Left lung (tissue), 4 donors: ENCODE measurements at regions not wholly inside any gene's neighbourhood (a gene's known extent, or its start where the extent isn't known, plus 50 kb on each side); places are given as distances from the start of the nearest gene placed in this dataset.

Experiments
- ATAC-seq: fragments of 200-7000 bp; cut with Tn5 transposase; one replicate; pipeline ENCODE4 v1.9.1; 2020; ENCODE audit warnings: moderate library complexity
- DNase-seq, 4 donors: peaks; one replicate each; pipeline ENCODE4 v3.0.0-alpha.2; 2013 to 2020
- H3K27ac ChIP-seq, 2 donors: fragments of 200-600 bp; sonication (generic) in 1 of 2; one replicate each; pipeline versions ENCODE4 v1.5.0 to v1.8.0; 2020 to 2021
- H3K27me3 ChIP-seq, 2 donors: fragments of 200-600 bp; sonication (generic) in 1 of 2; one replicate each; pipeline versions ENCODE4 v1.5.0 to v1.8.0; 2020 to 2021
- H3K36me3 ChIP-seq, 2 donors: fragments of 200-600 bp; sonication (generic) in 1 of 2; one replicate each; pipeline versions ENCODE4 v1.5.0 to v1.8.0; 2020 to 2021
- H3K4me1 ChIP-seq, 2 donors: fragments of 200-600 bp; one replicate each; pipeline ENCODE4 v1.8.0; 2021
- H3K4me3 ChIP-seq, 2 donors: fragments of 200-600 bp; sonication (generic) in 1 of 2; one replicate each; pipeline versions ENCODE4 v1.5.0 to v1.8.0; 2020 to 2021; ENCODE audit warnings: mild to moderate bottlenecking in 1 of 2
- H3K9me3 ChIP-seq, 2 donors: fragments of 200-600 bp; sonication (generic) in 1 of 2; one replicate each; pipeline versions ENCODE4 v1.5.0 to v1.8.0; 2020 to 2021
- intact Hi-C, 2 donors: fragments of 100-400 bp; cut with DNase I; formaldehyde crosslinking; loops; one replicate each; pipeline versions ENCODE4 v1.11.2 to v1.14.2; 2022
- TF ChIP-seq, protein P1 (sequence below), 2 donors: fragments of 200-600 bp; sonication (generic) in 1 of 2; IDR thresholded peaks; one replicate each; pipeline versions ENCODE4 v1.5.0 to v1.8.0; 2021; ENCODE audit warnings: antibody characterized with exemption in 2 of 2
- donor health status: DM: no; HTN: yes; CAD: no.
- donor health status: DM: no; HTN: no; CAD: no.

GRCh38 chr5:106874531-106874930, 796.2 kb downstream of the EFNA5 start:
- DNase-seq = peak in 1 of 4 donors; percentile 34
- Histone ChIP-seq H3K4me1 (no peaks in the 10 kb centered on the region), H3K27ac (no peak overlapping the region), H3K36me3 (no peaks in the 10 kb centered on the region), H3K27me3 (no peaks in the 10 kb centered on the region), H3K4me3 (no peak overlapping the region), H3K9me3 (no peaks in the 10 kb centered on the region)
- no peak for ATAC-seq
- intact Hi-C loops = no loop called here
- TF ChIP-seq, protein P1, sequence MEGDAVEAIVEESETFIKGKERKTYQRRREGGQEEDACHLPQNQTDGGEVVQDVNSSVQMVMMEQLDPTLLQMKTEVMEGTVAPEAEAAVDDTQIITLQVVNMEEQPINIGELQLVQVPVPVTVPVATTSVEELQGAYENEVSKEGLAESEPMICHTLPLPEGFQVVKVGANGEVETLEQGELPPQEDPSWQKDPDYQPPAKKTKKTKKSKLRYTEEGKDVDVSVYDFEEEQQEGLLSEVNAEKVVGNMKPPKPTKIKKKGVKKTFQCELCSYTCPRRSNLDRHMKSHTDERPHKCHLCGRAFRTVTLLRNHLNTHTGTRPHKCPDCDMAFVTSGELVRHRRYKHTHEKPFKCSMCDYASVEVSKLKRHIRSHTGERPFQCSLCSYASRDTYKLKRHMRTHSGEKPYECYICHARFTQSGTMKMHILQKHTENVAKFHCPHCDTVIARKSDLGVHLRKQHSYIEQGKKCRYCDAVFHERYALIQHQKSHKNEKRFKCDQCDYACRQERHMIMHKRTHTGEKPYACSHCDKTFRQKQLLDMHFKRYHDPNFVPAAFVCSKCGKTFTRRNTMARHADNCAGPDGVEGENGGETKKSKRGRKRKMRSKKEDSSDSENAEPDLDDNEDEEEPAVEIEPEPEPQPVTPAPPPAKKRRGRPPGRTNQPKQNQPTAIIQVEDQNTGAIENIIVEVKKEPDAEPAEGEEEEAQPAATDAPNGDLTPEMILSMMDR (IDR thresholded peaks at IDR 0.05) = no peak

GRCh38 chr5:106873568-106873967, 797.2 kb downstream of the EFNA5 start:
- Histone ChIP-seq H3K36me3 (no peaks in the 10 kb centered on the region), H3K4me1 (no peaks in the 10 kb centered on the region), H3K4me3 (no peak overlapping the region), H3K9me3 (no peaks in the 10 kb centered on the region), H3K27me3 (no peaks in the 10 kb centered on the region), H3K27ac (no peak overlapping the region)
- peak in 2 of 4 donors; percentile 8 to 17 for DNase-seq
- ATAC-seq = no peak
- intact Hi-C loops = no loop called here
- TF ChIP-seq, protein P1 (IDR thresholded peaks at IDR 0.05) = no peak

DNA sequence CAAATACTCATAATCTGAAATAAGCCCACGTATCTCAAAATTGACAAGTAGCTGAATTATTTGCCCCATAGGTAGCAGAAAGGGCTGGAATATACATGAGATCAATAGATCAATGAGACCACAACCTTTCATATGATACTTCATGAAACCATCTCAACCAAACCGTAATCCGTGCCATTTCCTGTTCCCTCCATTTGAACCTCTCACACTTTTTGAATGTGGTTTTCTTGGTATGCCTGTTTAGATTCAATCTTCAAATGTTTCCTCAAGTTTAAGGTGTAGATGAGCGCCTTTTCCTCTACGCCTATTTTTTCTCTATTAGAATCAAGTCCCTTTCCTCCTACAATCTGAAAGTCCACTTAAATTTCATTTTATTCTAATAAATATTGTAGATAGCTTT, 805.5 kb downstream of the EFNA5 start:
- DNase-seq (no peak), ATAC-seq (no peak)
- intact Hi-C loops = no loop called here
- no peaks in the 10 kb centered on the region for H3K27me3 ChIP-seq
- H3K9me3 ChIP-seq = no peaks in the 10 kb centered on the region
- TF ChIP-seq, protein P1 (IDR thresholded peaks at IDR 0.05) = no peak
- no peaks in the 10 kb centered on the region for H3K4me1 ChIP-seq
- no peaks in the 10 kb centered on the region for H3K36me3 ChIP-seq
- no peak overlapping the region for H3K4me3 ChIP-seq
- no peak overlapping the region for H3K27ac ChIP-seq

DNA sequence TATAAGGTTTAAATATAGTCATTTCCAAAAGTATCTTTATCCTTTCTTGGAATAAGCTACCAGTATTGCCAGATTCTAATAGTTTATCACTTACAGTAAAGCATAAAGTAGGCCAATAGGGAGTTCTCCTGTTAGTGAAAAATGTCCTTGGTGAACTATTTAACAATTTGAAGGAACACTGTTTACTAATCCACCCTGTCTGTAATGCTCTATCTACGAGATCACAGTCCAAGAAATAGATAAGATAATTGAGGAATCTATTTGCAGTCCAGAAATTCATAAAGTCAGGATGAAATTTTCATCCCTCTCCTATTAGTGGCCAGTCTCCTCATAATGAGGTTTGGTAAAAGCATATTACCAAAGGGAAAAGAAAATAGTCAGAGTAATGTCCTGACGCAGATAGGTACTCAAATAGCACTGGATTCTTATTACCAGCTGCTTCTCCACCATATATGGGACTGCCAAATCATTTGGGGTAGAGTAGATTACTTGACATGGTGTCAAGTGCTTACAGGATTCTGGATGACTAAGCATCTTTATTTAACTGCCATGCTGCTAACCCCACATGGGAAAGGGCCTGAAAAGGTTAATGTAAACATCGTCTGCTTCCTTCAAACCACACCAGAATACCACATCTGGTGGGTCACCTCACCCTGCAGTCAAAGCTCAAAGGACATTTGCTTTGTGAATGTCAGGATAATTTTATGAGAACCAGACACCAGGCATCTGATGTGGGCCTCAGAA, 808.1 kb downstream of the EFNA5 start:
- no peaks in the 10 kb centered on the region for H3K9me3 ChIP-seq
- DNase-seq (no peak), ATAC-seq (peak; percentile 41)
- no peaks in the 10 kb centered on the region for H3K4me1 ChIP-seq
- no peaks in the 10 kb centered on the region for H3K36me3 ChIP-seq
- no peaks in the 10 kb centered on the region for H3K27me3 ChIP-seq
- TF ChIP-seq, protein P1 (IDR thresholded peaks at IDR 0.05) = no peak
- no peak overlapping the region for H3K27ac ChIP-seq
- no peak overlapping the region for H3K4me3 ChIP-seq
- intact Hi-C loops = no loop called here

- intact Hi-C loops = no loop called here
- Histone ChIP-seq H3K9me3 (no peaks in the 10 kb centered on the region), H3K36me3 (no peaks in the 10 kb centered on the region), H3K4me3 (no peak overlapping the region), H3K27ac (no peak overlapping the region), H3K4me1 (no peaks in the 10 kb centered on the region), H3K27me3 (no peaks in the 10 kb centered on the region)
- TF ChIP-seq, protein P1 (IDR thresholded peaks at IDR 0.05) = no peak
- no peak for DNase-seq
- no peak for ATAC-seq
These were observed 810.2 kb downstream of the EFNA5 start for GRCh38 chr5:106860398-106861044.
